Neural progenitor cell (in vitro differentiated cells): ENCODE measurements at regions not wholly inside any gene's neighbourhood (a gene's known extent, or its start where the extent isn't known, plus 50 kb on each side); places are given as distances from the start of the nearest gene placed in this dataset.

Source experiments
- DNase-seq: peaks from one replicate; pipeline ENCODE4 v3.0.0-alpha.2; 2016; ENCODE audit warnings: low spot score
- H2AFZ ChIP-seq: fragments of 200-600 bp; sonication (generic); replicated peaks from 2 replicates; pipeline ENCODE4 v1.6.1; 2016; ENCODE audit warnings: antibody characterized with exemption
- H3F3A ChIP-seq: fragments of 200-600 bp; sonication (generic); 2 replicates; pipeline ENCODE4 v1.6.1; 2016; ENCODE audit warnings: antibody characterized with exemption, low read depth
- H3K27ac ChIP-seq: fragments of 200-600 bp; sonication (generic); 2 replicates; pipeline ENCODE4 v1.5.1; 2016; ENCODE audit warnings: mild to moderate bottlenecking
- H3K27me3 ChIP-seq: fragments of 200-600 bp; sonication (generic); 2 replicates; pipeline ENCODE4 v1.6.1; 2016; ENCODE audit warnings: mild to moderate bottlenecking, moderate library complexity
- H3K36me3 ChIP-seq: fragments of 200-600 bp; sonication (generic); 2 replicates; pipeline ENCODE4 v1.5.1; 2016
- H3K4me1 ChIP-seq: fragments of 200-600 bp; sonication (generic); 2 replicates; pipeline ENCODE4 v1.6.1; 2016; ENCODE audit warnings: mixed run types
- H3K4me2 ChIP-seq: fragments of 200-600 bp; sonication (generic); 2 replicates; pipeline ENCODE4 v1.6.1; 2016
- H3K4me3 ChIP-seq: fragments of 200-600 bp; sonication (generic); 2 replicates; pipeline ENCODE4 v1.5.1; 2016
- H3K79me2 ChIP-seq: fragments of 200-600 bp; sonication (generic); 2 replicates; pipeline ENCODE4 v1.6.1; 2016; ENCODE audit warnings: low read depth
- H3K9ac ChIP-seq: fragments of 200-600 bp; sonication (generic); 2 replicates; pipeline ENCODE4 v1.6.1; 2016
- H3K9me3 ChIP-seq: fragments of 200-600 bp; sonication (generic); 2 replicates; pipeline ENCODE4 v1.5.1; 2016; ENCODE audit warnings: low read depth
- H4K20me1 ChIP-seq: fragments of 200-600 bp; sonication (generic); 2 replicates; pipeline ENCODE4 v1.6.1; 2016; ENCODE audit warnings: low read depth
- H3K27ac Mint-ChIP-seq: 3 replicates; pipeline ENCODE4 v1.8.0; 2021; ENCODE audit warnings: mixed read lengths
- H3K27me3 Mint-ChIP-seq: 2 replicates; pipeline ENCODE4 v1.8.0; 2022; ENCODE audit warnings: low read depth, mild to moderate bottlenecking, inconsistent platforms, moderate library complexity, mixed read lengths; ENCODE audit not compliant: insufficient read depth
- H3K36me3 Mint-ChIP-seq: 3 replicates; pipeline ENCODE4 v1.8.0; 2021; ENCODE audit warnings: mixed read lengths
- H3K4me1 Mint-ChIP-seq: 3 replicates; pipeline ENCODE4 v1.8.0; 2021; ENCODE audit warnings: mixed read lengths
- H3K4me3 Mint-ChIP-seq: 3 replicates; pipeline ENCODE4 v1.8.0; 2021; ENCODE audit warnings: mild to moderate bottlenecking, moderate library complexity, mixed read lengths
- H3K9me3 Mint-ChIP-seq: 3 replicates; pipeline ENCODE4 v1.8.0; 2020; ENCODE audit warnings: mixed read lengths
- EZH2 ChIP-seq: fragments of 200-600 bp; sonication (generic); IDR thresholded peaks from 2 replicates; pipeline ENCODE4 v1.6.1; 2017; ENCODE audit warnings: antibody characterized with exemption, mild to moderate bottlenecking, moderate library complexity
- EZH2phosphoT487 ChIP-seq: fragments of 200-600 bp; sonication (generic); IDR thresholded peaks from 2 replicates; pipeline ENCODE4 v1.6.1; 2017; ENCODE audit warnings: antibody characterized with exemption
- TF ChIP-seq, protein P1 (sequence below): fragments of 200-600 bp; sonication (generic); IDR thresholded peaks from 2 replicates; pipeline ENCODE4 v1.5.1; 2017; ENCODE audit warnings: antibody characterized with exemption, mild to moderate bottlenecking

DNA sequence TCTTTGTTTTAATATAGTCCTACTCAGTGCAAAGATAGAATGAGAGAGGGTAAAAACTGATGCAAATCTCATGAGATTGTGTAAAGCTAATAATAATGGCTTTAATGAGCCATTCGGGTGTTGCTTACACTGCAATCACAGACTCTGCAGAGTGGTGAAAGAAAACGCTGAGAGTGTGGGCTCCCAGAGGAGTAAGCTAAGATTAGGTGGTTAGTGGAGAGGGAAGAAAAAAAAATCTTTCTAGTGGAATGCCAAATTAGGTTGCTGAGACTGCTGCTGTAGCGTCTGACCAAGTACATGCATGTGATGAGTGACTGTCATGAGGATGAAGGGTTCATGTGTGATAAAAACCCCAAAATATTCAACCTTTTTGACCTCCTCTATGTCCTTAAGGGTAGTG is 645.9 kb upstream of the ADGRL4 start:
- Histone ChIP-seq H2AFZ (peak overlapping the region; percentile 67), H4K20me1 (no peaks in the 10 kb centered on the region), H3K9me3 (no peaks in the 10 kb centered on the region), H3K9ac (no peak overlapping the region), H3K27me3 (no peaks in the 10 kb centered on the region), H3K27ac (peak overlapping the region; percentile 61), H3K4me1 (peaks cover 10% of the 10 kb centered on the region), H3K4me2 (no peak overlapping the region), H3K36me3 (no peaks in the 10 kb centered on the region), H3K79me2 (no peaks in the 10 kb centered on the region), H3F3A (no peaks in the 10 kb centered on the region), H3K4me3 (no peak overlapping the region)
- Mint-ChIP-seq H3K27me3 (no peaks in the 10 kb centered on the region), H3K9me3 (no peaks in the 10 kb centered on the region), H3K4me3 (no peak overlapping the region), H3K36me3 (no peaks in the 10 kb centered on the region), H3K27ac (no peak overlapping the region), H3K4me1 (peaks cover 6% of the 10 kb centered on the region)
- DNase-seq, result peak; percentile 16
- TF ChIP-seq EZH2 (no peak), EZH2phosphoT487 (no peak)
- TF ChIP-seq, protein P1, sequence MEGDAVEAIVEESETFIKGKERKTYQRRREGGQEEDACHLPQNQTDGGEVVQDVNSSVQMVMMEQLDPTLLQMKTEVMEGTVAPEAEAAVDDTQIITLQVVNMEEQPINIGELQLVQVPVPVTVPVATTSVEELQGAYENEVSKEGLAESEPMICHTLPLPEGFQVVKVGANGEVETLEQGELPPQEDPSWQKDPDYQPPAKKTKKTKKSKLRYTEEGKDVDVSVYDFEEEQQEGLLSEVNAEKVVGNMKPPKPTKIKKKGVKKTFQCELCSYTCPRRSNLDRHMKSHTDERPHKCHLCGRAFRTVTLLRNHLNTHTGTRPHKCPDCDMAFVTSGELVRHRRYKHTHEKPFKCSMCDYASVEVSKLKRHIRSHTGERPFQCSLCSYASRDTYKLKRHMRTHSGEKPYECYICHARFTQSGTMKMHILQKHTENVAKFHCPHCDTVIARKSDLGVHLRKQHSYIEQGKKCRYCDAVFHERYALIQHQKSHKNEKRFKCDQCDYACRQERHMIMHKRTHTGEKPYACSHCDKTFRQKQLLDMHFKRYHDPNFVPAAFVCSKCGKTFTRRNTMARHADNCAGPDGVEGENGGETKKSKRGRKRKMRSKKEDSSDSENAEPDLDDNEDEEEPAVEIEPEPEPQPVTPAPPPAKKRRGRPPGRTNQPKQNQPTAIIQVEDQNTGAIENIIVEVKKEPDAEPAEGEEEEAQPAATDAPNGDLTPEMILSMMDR, result no peak

DNA sequence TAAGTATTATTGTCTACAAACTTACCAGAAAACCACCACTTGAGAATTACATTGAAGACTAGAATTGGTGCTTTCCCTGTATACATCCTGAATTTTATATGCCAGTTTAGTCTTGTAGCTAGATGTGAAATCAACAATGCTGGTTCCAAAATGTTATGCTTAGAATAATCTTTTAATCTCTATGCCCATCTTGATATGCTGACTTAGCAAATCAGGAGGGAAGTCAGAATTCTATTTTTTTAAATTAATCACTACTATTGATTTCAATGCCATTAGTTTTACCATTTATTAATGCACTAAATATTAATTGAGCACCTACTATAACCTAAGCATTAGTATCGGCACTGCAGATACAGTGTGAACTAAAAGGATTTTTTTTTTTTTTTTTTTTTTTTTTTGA is 641.6 kb upstream of the ADGRL4 start:
- no peaks in the 10 kb centered on the region for H3K9me3 ChIP-seq
- H3K27ac ChIP-seq, result no peak overlapping the region
- no peak overlapping the region for H3K4me3 ChIP-seq
- peaks cover 10% of the 10 kb centered on the region for H3K4me1 ChIP-seq
- H3K4me3 Mint-ChIP-seq, result no peak overlapping the region
- DNase-seq, result no peak
- H3K36me3 Mint-ChIP-seq, result no peaks in the 10 kb centered on the region
- H3K9me3 Mint-ChIP-seq, result no peaks in the 10 kb centered on the region
- no peaks in the 10 kb centered on the region for H4K20me1 ChIP-seq
- no peaks in the 10 kb centered on the region for H3K27me3 ChIP-seq
- no peak overlapping the region for H2AFZ ChIP-seq
- TF ChIP-seq, protein P1, result no peak
- TF ChIP-seq EZH2, result no peak
- TF ChIP-seq EZH2phosphoT487, result no peak
- no peaks in the 10 kb centered on the region for H3F3A ChIP-seq
- H3K27me3 Mint-ChIP-seq, result no peaks in the 10 kb centered on the region
- no peaks in the 10 kb centered on the region for H3K36me3 ChIP-seq
- no peak overlapping the region for H3K27ac Mint-ChIP-seq
- no peaks in the 10 kb centered on the region for H3K79me2 ChIP-seq
- H3K9ac ChIP-seq, result no peak overlapping the region
- no peak overlapping the region for H3K4me2 ChIP-seq
- peaks cover 10% of the 10 kb centered on the region for H3K4me1 Mint-ChIP-seq

DNA sequence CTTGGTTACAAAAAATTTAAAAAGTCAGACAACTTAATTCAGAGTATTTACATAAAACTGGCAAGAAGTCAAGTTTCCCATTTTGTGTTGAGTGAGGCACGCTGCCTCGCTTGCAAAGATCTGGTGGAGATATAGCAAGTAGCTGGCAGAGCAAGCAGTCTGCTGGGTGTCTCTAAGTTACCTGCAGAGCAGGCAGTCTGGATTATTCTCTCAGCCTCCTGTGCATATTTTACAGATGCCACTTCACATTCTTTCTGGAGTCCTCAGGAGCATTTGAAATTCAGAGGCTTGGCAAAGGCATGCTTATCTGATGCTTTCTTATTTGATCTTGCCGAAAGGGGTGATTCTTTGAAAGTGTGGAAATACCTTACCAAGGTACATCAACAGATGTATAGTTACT is 640.4 kb upstream of the ADGRL4 start:
- Mint-ChIP-seq H3K27me3 (peaks cover 2% of the 10 kb centered on the region), H3K4me1 (peaks cover 8% of the 10 kb centered on the region), H3K9me3 (no peaks in the 10 kb centered on the region), H3K36me3 (no peaks in the 10 kb centered on the region), H3K27ac (no peak overlapping the region), H3K4me3 (no peak overlapping the region)
- H2AFZ ChIP-seq, result no peak overlapping the region
- H3K9me3 ChIP-seq, result no peaks in the 10 kb centered on the region
- no peaks in the 10 kb centered on the region for H3K36me3 ChIP-seq
- no peaks in the 10 kb centered on the region for H3K27me3 ChIP-seq
- no peak overlapping the region for H3K27ac ChIP-seq
- H3K4me2 ChIP-seq, result no peak overlapping the region
- no peak overlapping the region for H3K4me3 ChIP-seq
- TF ChIP-seq EZH2phosphoT487 (no peak), EZH2 (no peak)
- TF ChIP-seq, protein P1, result no peak
- no peaks in the 10 kb centered on the region for H3K79me2 ChIP-seq
- H3F3A ChIP-seq, result no peaks in the 10 kb centered on the region
- H3K9ac ChIP-seq, result no peak overlapping the region
- H3K4me1 ChIP-seq, result no peaks in the 10 kb centered on the region
- no peaks in the 10 kb centered on the region for H4K20me1 ChIP-seq
- DNase-seq, result no peak
